ENCODE measurements at regions not wholly inside any gene's neighbourhood (a gene's known extent, or its start where the extent isn't known, plus 50 kb on each side); places are given as distances from the start of the nearest gene placed in this dataset.

- TF ChIP-seq BACH1 (IDR thresholded peaks at IDR 0.05; ENCODE audit: borderline replicate concordance) = no peak
- no peak for TF ChIP-seq CTCF (IDR thresholded peaks at IDR 0.05 in 2 of 3, conservative IDR thresholded peaks at IDR 0.05 in 1 of 3; ENCODE audit: control insufficient read depth in 2 of 3, extremely low read depth in 1 of 3, insufficient read depth in 1 of 3, low read depth in 3 of 3, low read length in 3 of 3)
- TF ChIP-seq POLR2A (IDR thresholded peaks at IDR 0.05; ENCODE audit: low read depth, low read length) = no peak
- TF ChIP-seq ATF2 (IDR thresholded peaks at IDR 0.05; ENCODE audit: low read length) = no peak
- no peak for TF ChIP-seq CEBPB (IDR thresholded peaks at IDR 0.05; ENCODE audit: borderline replicate concordance in 1 of 2, low read depth in 2 of 2, low read length in 2 of 2)
- no peak for TF ChIP-seq EP300 (IDR thresholded peaks at IDR 0.05; ENCODE audit: borderline replicate concordance in 1 of 2, control insufficient read depth in 1 of 2, low read depth in 2 of 2, low read length in 2 of 2)
- TF ChIP-seq EZH2 (IDR thresholded peaks at IDR 0.05; ENCODE audit: borderline replicate concordance, control insufficient read depth, low read depth, low read length) = no peak
- TF ChIP-seq DPF2 (IDR thresholded peaks at IDR 0.05) = no peak
- TF ChIP-seq SMAD1 (IDR thresholded peaks at IDR 0.05; ENCODE audit: low read depth, partially characterized antibody) = no peak
- TF ChIP-seq SPI1 (IDR thresholded peaks at IDR 0.05; ENCODE audit: borderline replicate concordance, insufficient read depth, low read depth, low read length) = no peak
- TF ChIP-seq FOXM1 (IDR thresholded peaks at IDR 0.05; ENCODE audit: low read depth, low read length) = no peak
- TF ChIP-seq CREB1 (IDR thresholded peaks at IDR 0.05; ENCODE audit: low read depth) = no peak
- TF ChIP-seq TAF1 (IDR thresholded peaks at IDR 0.05; ENCODE audit: borderline replicate concordance, low read depth, low read length) = no peak
- TF ChIP-seq CHD2 (IDR thresholded peaks at IDR 0.05; ENCODE audit: borderline replicate concordance, low read depth, low read length) = no peak
Observed at GRCh38 chr4:28966982-28967381, 1753.2 kb upstream of the PCDH7 start.

All from GM12878 (cell line).